K562 (cell line): ENCODE measurements at regions not wholly inside any gene's neighbourhood (a gene's known extent, or its start where the extent isn't known, plus 50 kb on each side); places are given as distances from the start of the nearest gene placed in this dataset.

Experiments used
- MGA ChIP-seq: fragments of 450-650 bp; IDR thresholded peaks from 2 replicates; pipeline ENCODE4 v1.6.1; 2016; ENCODE audit warnings: mild to moderate bottlenecking, moderate library complexity

GRCh38 chr4:110287130-110287529, 88.7 kb upstream of the ELOVL6 start (continued):
- no peak for TF ChIP-seq MGA
